ENCODE measurements at regions not wholly inside any gene's neighbourhood (a gene's known extent, or its start where the extent isn't known, plus 50 kb on each side); places are given as distances from the start of the nearest gene placed in this dataset.

DNA sequence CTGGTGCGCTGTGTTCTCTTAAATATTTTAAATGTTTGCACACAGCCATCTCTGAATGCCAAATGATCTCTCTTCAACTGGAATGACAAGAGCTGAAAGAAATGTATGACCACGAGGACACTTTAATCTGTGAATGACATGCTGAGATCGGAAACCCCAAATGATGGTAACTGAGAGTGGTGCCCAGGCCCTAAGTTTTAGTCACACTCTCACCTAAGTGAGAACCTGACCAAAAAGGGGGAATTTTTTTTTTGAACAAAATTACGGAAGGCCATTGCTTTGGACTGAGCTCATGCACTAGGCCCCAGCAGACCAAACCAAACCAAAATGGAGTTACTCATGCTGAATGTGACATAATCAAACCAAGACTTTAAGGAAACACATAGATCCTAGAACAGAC is 167.1 kb upstream of the TUT7 start:
- no peaks in the 10 kb centered on the region for H3K9me3 ChIP-seq (ENCODE audit: insufficient read depth, low read length)
- H4K20me1 ChIP-seq (ENCODE audit: low read depth, low read length), result no peaks in the 10 kb centered on the region
- H3F3A ChIP-seq (ENCODE audit: insufficient read depth), result no peaks in the 10 kb centered on the region
- H3K4me3 ChIP-seq (ENCODE audit: insufficient read depth, low read length, poor library complexity, severe bottlenecking), result no peak overlapping the region
- no peak overlapping the region for H3K4me2 ChIP-seq (ENCODE audit: low read depth, low read length, poor library complexity, severe bottlenecking)
- H2AFZ ChIP-seq (ENCODE audit: low read depth, low read length, severe bottlenecking), result no peak overlapping the region
- no peaks in the 10 kb centered on the region for H3K36me3 ChIP-seq (ENCODE audit: low read length)
- no peaks in the 10 kb centered on the region for H3K9me2 ChIP-seq (replicated peaks; ENCODE audit: insufficient read depth, low read length)
- no peak overlapping the region for H3K9ac ChIP-seq (ENCODE audit: low read length)
- H3K79me2 ChIP-seq (ENCODE audit: insufficient read depth, low read length), result no peaks in the 10 kb centered on the region
- no peaks in the 10 kb centered on the region for H3K27me3 ChIP-seq (ENCODE audit: low read length)
- H3K27ac ChIP-seq (ENCODE audit: low read depth, low read length), result no peak overlapping the region
- no peak for TF ChIP-seq CTCF (IDR thresholded peaks at IDR 0.05; ENCODE audit: insufficient read depth, low read length, poor library complexity, severe bottlenecking)
- TF ChIP-seq EZH2phosphoT487 (conservative IDR thresholded peaks at IDR 0.05; ENCODE audit: low read length), result no peak

DNA sequence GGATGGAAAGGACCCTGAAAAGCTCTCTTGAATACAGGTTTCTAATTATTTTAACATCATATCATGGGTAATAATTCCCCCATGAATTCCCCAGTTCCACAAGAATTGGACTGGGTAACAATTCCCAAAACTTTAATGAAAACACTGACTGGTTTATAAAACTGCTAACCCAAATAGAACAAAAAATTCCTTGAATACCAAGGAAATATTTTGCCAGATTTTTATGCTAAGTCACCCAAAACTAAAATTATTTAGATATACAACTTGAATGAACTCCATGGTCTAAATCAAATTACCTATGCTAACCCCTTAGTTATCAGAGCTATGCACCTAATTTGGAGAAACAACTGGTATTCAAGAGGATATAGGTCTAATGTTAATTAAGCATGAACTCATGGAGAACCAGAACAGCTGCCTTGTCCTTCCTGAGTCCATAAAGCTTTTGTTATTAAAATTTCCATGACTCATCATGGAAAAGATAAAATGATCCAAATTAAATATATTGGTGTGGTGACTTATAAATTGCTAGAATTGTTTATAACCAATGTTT is 164.9 kb upstream of the TUT7 start:
- TF ChIP-seq EZH2phosphoT487 (conservative IDR thresholded peaks at IDR 0.05; ENCODE audit: low read length), result no peak
- TF ChIP-seq CTCF (IDR thresholded peaks at IDR 0.05; ENCODE audit: insufficient read depth, low read length, poor library complexity, severe bottlenecking), result no peak

DNA sequence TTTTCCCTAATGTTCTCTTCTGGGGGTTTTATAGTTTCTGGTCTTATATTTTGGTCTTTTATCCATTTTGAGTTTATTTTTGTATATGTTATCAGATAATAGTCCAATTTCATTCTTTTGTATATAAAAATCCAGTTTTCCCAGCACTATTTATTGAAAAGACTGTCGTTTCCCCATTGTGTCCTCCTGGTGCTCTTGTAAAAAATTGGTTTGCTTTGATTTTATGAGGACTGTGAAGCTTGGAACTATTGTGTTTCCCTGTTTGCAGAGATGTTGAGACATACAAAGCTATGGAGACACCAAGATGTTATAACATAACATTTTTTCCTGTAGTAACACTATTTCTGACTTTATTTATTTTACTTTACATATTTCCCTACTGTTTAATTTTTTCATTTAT is 163.3 kb upstream of the TUT7 start:
- Histone ChIP-seq H3K27ac (ENCODE audit: low read depth, low read length) (no peak overlapping the region), H3K79me2 (ENCODE audit: insufficient read depth, low read length) (no peaks in the 10 kb centered on the region), H3K9me2 (replicated peaks; ENCODE audit: insufficient read depth, low read length) (no peaks in the 10 kb centered on the region), H3K36me3 (ENCODE audit: low read length) (no peaks in the 10 kb centered on the region), H4K20me1 (ENCODE audit: low read depth, low read length) (no peaks in the 10 kb centered on the region), H3K9me3 (ENCODE audit: insufficient read depth, low read length) (no peaks in the 10 kb centered on the region), H3K4me3 (ENCODE audit: insufficient read depth, low read length, poor library complexity, severe bottlenecking) (no peak overlapping the region), H2AFZ (ENCODE audit: low read depth, low read length, severe bottlenecking) (no peak overlapping the region), H3K4me2 (ENCODE audit: low read depth, low read length, poor library complexity, severe bottlenecking) (no peak overlapping the region), H3K9ac (ENCODE audit: low read length) (no peak overlapping the region), H3F3A (ENCODE audit: insufficient read depth) (no peaks in the 10 kb centered on the region), H3K27me3 (ENCODE audit: low read length) (no peaks in the 10 kb centered on the region)
- no peak for TF ChIP-seq CTCF (IDR thresholded peaks at IDR 0.05; ENCODE audit: insufficient read depth, low read length, poor library complexity, severe bottlenecking)
- no peak for TF ChIP-seq EZH2phosphoT487 (conservative IDR thresholded peaks at IDR 0.05; ENCODE audit: low read length)

More for the DNA sequence above, 164.9 kb upstream of the TUT7 start:
- no peak overlapping the region for H3K4me2 ChIP-seq (ENCODE audit: low read depth, low read length, poor library complexity, severe bottlenecking)
- no peak overlapping the region for H3K9ac ChIP-seq (ENCODE audit: low read length)
- H2AFZ ChIP-seq (ENCODE audit: low read depth, low read length, severe bottlenecking), result no peak overlapping the region
- H3K36me3 ChIP-seq (ENCODE audit: low read length), result no peaks in the 10 kb centered on the region
- H3K9me3 ChIP-seq (ENCODE audit: insufficient read depth, low read length), result no peaks in the 10 kb centered on the region
- H3K27ac ChIP-seq (ENCODE audit: low read depth, low read length), result no peak overlapping the region
- no peaks in the 10 kb centered on the region for H4K20me1 ChIP-seq (ENCODE audit: low read depth, low read length)
- no peaks in the 10 kb centered on the region for H3F3A ChIP-seq (ENCODE audit: insufficient read depth)
- H3K4me3 ChIP-seq (ENCODE audit: insufficient read depth, low read length, poor library complexity, severe bottlenecking), result no peak overlapping the region
- H3K9me2 ChIP-seq (replicated peaks; ENCODE audit: insufficient read depth, low read length), result no peaks in the 10 kb centered on the region
- no peaks in the 10 kb centered on the region for H3K79me2 ChIP-seq (ENCODE audit: insufficient read depth, low read length)
- no peaks in the 10 kb centered on the region for H3K27me3 ChIP-seq (ENCODE audit: low read length)
